HG02623 (cell line): ENCODE measurements at regions not wholly inside any gene's neighbourhood (a gene's known extent, or its start where the extent isn't known, plus 50 kb on each side); places are given as distances from the start of the nearest gene placed in this dataset.
"Not testable (repeated sequence)": the region's sequence is repeated elsewhere in the genome, so short reads cannot be mapped to it uniquely, and the experiment has no call there.

Source experiments
- ATAC-seq: cut with Tn5 transposase; IDR thresholded peaks from one replicate; pipeline ENCODE4 v1.9.1; 2021; ENCODE audit warnings: moderate library complexity; ENCODE audit not compliant: unreplicated experiment

DNA sequence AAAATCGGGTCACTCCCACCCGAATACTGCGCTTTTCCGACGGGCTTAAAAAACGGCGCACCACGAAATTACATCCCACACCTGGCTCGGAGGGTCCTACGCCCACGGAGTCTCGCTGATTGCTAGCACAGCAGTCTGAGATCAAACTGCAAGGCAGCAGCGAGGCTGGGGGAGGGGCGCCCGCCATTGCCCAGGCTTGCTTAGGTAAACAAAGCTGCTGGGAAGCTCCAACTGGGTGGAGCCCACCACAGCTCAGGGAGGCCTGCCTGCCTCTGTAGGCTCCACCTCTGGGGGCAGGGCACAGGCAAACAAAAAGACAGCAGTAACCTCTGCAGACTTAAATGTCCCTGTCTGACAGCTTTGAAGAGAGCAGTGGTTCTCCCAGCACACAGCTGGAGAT is 325.7 kb upstream of the PIK3R1 start:
- not testable (repeated sequence) for ATAC-seq

DNA sequence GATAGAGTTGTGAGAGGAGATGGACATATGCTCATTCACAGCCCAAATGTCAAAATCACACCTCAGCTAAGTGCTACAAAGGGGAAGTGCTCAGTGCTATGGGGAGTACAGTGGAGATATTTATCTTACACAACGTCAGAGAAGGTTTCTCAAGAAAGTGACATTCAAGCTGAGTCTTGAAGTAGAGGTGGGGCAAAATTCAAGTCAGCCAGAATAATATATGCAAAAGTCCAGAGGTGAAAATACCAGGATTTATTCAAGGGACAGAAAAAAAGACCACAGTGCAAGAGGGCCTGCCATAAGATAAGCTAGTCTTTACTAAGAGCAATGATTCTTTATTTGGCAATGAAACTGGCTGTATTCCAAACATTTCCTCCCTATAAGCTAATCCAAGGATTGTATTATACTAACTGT is 327.8 kb upstream of the PIK3R1 start:
- no peak for ATAC-seq

DNA sequence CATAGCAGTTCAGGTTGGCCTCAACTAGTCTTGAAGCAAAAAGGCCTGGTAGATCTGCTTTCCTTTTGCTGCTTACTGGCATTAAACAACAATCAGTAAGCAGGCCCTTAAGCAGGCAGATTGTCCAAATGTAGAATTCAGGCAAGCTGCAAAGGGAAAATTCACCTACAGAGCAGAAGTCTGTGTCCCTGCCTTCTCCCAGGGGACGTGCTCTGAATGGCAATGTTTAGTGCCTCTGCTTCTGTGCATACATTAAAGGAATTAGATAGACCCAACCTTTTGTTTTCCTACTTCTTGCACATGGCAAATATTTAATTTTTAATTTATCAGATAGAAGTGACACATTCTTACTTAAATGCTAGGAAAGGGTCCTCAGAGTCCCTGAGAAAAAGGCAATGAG is 328.8 kb upstream of the PIK3R1 start:
- ATAC-seq: no peak

DNA sequence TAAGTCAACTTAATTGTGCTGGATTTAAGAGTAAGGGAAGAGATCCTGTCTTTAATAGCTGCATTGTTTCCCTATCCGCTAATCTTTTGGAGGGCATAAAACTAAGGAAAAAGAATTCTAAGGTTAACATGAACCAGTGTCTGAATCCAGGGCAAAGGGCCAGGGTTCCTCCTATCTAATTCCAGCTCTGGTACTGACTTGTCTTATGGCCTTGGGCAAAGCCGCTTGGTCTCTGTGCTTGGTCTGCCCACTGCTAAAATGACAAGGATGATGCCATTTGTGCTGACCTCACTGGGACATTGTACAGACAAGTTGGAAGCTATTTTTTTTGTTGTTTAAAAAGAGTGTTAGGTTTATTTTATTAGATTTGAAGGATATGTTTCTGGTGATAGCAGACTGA is 334.7 kb upstream of the PIK3R1 start:
- no peak for ATAC-seq

DNA sequence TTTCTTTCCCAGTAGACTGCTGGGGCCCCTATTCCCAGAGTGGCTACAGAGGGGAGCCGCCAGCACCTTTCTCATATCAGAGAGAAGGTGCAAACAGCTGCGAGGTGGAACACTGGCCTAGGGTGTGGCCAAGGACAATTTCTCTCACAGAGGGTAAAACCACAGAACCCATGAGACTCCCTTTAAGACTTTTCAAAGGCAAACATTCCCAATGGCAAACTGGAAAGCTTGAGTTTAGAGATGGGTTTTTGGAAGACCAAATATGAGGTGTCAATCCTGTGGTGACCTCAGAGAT is 335.1 kb upstream of the PIK3R1 start:
- no peak for ATAC-seq

DNA sequence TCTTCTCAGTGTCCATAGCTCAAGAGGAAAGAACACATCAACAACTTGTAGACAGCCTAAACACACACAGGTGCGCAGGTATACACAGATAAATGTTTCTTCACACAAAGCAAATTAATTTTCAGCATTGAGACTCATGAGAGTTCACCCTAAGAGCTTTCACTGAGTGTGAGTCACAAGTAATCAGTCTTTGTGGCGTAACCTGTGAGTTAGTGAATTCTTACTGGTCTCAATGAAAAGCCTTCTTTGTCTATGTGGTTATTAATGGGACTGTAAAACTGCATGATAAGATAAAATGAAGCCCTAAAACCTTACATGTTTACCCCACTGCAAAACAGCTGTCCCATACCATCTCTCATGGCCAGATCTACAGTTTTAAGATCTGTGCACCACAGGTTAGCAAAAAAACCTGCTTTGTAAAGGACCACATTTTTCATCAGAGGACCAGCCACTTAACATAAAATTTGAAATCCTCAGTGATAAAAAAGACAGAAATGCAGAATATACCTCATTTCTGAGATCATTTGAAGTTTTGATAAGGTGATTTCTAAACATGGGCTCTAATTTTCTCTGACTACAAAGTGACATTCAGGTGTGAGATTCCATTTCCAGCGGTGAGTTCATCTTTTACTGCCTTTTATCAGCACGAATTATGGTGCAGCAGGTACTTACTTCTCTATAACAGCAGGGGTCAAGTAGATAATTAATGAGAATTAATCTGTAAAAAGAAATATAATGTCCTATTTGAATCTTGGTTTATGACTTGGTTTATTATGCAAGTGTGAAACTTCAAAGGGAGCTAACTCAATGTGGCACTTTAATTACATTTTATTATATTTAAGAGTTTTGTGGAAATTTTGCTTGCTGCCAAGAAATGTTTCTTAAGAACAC is 335.7 kb upstream of the PIK3R1 start:
- no peak for ATAC-seq

DNA sequence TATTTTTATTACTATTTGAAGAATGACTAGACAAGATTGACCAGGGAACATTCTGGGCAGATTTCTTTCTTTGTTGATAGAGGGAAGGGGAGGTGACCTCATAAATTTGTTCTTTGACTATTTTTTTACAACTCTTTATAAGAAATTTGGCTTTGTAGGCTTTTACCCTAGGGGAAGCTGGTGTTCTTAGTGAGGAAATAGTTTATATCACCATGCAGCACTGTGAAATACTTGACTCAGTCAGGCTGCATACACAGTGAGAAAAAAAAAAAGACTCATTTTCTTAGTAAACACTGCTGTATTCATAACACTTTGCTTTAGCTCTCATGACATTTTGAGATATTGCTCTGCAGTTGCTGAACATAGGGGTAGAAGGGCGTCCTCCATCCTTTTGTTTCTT is 336.6 kb upstream of the PIK3R1 start:
- no peak for ATAC-seq

DNA sequence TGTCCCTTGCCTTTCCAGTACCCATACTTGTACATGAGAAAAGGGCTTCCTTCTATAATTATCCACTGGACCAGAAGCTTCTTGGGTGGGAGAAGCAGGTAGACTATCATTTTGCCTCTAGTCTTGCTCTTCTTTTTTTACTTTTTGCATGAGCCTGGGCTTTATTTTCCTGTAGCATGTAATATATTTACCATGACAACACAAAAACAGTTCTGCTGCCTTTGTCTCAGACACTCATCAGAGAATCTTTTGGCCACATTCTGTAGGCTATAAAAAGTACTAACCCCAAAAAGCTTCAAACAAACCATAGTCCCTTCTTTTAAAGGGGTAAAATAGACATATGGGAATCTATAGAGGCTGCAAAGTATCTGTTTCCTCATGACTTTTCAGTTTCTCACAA is 339.2 kb upstream of the PIK3R1 start:
- ATAC-seq: no peak

DNA sequence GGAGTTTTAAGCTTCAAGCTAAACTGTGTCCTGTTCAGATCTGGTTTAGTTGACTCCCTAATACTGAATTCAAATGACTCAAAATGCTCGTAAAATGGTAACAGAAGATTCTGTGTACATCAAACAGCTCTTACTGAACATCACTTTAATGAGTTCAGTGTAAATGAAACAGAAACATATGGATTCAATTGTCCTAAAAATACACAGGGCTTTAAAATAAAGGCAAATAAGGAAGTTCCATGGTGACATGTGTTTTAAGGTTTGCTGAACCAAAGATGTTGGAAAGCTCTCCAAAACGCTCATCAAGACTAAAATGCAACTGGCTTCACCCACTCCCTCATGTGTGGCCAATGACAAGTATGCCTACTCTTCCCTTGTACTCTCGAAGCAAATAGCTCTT is 340.0 kb upstream of the PIK3R1 start:
- no peak for ATAC-seq

DNA sequence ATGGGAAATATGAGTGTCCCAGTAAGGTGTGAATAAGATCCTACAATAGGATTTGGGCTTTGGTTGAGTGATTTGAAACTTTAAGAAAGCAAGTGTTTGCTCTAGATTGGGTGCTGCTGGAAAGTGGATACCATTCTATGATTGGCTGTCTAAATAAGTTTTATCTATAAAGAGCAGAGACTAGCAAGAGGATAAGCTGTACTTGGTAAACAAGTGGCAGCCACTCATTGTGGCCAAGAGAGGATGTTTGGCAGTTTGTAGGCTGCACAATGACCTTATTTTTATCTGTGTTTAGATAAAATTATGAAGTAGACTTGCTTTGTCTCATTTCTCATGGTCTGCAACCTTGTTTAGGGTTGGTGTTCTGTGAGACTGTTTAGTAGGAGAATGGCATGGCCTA is 341.6 kb upstream of the PIK3R1 start:
- ATAC-seq: no peak

DNA sequence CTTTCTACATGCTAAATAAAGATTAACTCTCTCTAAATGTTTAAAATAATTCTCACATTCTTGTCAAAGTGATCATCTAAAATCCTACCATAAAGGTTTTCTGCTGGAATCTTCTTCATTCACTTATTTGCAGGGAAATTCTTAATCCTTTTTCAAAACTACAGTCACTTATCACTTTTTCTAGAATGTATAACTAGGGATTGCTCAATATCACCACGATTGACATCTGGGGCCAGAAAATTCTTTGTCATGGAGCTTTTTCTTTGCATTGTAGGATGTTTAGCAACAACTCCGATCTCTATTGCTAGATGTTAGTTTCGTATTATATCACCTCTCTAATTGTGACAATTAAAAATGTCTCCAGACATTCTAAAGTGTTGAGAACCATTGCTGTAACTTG is 344.9 kb upstream of the PIK3R1 start:
- ATAC-seq: no peak

DNA sequence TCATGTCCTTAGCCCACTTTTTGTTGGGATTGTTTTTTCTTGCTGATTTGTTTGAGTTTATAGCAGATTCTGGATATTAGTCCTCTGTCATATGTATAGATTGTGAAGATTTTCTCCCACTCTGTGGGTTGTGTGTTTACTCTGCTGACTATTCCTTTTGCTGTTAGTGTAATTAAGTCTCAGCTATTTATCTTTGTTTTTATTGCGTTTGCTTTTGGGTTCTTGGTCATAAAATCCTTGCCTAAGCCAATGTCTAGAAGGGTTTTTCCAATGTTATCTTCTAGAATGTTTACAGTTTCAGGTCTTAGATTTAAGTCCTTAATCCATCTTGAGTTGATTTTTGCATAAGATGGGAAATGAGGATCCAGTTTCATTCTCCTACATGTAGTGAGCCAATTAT is 351.2 kb upstream of the PIK3R1 start:
- not testable (repeated sequence) for ATAC-seq

DNA sequence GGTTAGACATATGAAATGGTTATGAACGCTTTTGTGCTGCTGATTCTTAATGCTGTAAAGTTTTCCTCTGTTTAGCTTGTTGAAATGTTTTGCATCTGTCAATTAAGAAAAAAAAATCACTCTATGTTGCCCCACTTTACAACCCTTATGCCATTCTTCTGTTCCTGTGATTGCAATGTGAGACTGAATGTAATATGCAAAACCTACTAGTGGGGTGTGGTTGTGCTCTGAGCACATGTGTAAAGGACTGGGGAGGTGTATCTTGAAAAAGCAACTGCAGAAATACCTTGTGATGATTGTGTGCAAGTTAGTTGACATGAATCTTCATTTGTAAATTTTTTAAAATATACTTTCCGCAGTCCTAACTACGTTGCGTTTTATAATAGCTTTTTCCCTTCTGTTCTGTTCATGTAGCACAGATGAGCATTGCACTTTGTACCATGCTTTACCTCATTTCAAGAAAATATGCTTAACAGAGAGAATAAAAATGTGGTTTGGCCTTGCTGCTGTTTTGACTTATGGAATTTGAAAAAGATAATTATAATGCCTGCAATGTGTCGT is 357.0 kb upstream of the PIK3R1 start:
- no peak for ATAC-seq

DNA sequence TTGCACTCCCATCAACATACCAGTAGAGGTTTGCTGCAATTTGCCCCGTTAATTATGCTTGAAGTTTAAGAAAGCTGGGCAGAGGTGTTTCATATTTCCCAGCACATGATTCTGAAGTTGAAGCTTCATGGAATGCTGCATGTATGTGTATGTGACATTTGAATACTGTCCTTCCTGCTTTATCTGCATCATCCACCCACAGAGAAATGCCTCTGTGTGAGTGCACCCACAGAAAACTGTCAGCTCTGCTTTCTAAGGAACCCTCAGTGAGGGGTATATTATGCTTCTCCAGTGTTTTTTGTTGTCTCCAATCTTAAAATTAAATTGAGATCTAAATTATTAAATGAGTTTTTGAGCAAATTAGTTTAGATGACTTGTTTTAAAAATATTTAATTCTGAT is 358.1 kb upstream of the PIK3R1 start:
- no peak for ATAC-seq

DNA sequence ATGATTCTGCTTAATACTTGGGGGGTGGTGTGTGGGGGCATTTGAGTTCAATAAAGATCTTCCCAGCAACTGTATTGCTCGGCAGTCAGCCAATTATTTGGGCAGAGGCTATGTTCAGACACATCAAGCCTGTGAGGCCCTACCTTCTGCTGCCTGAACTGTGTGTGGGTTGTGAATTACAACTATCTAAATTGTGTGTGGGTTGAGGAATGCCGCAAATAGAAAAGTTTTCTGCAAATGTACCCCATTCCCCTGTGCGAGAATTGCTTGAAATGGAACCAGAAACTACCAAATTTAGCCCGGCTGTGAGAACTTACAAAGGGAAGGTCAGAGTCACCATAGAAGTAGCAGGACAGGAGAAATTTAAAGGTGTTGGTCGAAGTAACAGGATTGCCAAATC is 360.0 kb upstream of the PIK3R1 start:
- ATAC-seq: no peak

DNA sequence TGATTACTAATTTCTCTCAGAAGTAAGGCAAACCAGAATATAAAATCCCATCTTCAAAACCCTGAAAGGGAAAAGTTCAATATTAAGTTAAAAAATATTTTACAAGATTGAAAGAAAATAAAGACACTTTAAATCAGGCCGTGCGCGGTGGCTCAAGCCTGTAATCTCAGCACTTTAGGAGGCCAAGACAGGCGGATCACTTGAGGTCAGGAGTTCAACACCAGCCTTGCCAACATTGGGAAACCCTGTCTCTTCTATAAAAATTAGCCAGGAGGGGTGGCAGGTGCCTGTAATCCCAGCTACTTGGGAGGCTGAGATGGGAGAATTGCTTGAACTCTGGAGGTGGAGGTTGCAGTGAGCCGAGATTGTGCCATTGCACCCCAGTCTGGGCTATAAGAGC is 364.6 kb upstream of the PIK3R1 start:
- not testable (repeated sequence) for ATAC-seq

DNA sequence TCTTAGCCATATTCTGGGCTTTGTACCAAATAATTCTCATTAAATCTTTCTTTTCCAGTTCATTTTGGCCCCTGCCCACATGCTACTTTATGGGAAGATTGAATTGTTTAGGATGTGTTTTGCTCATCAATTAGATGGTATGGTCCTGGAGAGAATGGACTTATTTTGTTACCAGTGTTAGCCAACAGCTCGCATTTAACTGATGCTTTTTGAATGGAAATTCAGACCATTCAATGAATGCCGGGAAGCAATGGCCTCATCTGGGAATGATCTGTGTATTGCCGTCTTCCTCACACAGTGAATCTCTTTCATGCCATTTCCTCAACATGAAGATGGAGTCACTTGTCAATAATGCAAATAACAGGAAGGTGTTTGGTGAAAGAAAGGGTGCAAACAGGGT is 370.6 kb upstream of the PIK3R1 start:
- ATAC-seq: no peak

DNA sequence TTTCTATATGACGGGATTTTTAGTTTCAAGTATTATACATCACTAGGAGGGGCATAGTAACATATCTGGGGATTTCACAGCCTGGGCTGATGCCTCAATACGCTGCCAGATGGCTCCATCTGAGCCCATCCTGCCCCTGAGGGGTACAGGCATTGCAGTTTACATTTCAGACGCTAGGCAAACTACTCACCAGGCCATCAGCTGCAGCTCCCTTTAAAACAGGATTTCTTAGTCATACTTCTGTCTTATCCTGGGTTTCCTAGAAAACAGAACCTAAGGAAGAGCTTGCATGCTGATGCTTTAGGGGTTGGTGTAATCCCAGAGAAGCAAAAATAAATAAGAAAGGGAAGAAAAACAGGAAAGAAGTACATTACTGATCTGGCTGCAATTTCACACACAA is 372.8 kb upstream of the PIK3R1 start:
- ATAC-seq: no peak

DNA sequence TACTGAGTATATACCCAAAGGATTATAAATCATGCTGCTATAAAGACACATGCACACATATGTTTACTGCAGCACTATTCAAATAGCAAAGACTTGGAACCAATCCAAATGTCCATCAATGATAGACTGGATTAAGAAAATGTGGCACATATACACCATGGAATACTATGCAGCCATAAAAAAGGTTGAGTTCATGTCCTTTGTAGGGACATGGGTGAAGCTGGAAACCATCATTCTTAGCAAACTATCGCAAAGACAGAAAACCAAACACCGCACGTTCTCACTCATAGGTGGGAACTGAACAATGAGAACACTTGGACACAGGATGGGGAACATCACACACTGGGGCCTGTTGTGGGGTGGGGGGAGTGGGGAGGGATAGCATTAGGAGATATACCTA is 378.3 kb upstream of the PIK3R1 start:
- not testable (repeated sequence) for ATAC-seq

DNA sequence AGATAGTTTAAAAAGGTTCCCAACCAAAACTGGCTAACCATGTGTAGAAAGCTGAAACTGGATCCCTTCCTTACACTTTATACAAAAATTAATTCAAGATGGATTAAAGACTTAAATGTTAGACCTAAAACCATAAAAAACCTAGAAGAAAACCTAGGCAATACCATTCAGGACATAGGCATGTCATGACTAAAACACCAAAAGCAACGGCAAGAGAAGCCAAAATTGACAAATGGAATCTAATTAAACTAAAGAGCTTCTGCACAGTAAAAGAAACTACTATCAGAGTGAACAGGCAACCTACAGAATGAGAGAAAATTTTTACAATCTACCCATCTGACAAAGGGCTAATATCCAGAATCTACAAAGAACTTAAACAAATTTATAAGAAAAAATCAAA is 379.1 kb upstream of the PIK3R1 start:
- ATAC-seq: not testable (repeated sequence)

DNA sequence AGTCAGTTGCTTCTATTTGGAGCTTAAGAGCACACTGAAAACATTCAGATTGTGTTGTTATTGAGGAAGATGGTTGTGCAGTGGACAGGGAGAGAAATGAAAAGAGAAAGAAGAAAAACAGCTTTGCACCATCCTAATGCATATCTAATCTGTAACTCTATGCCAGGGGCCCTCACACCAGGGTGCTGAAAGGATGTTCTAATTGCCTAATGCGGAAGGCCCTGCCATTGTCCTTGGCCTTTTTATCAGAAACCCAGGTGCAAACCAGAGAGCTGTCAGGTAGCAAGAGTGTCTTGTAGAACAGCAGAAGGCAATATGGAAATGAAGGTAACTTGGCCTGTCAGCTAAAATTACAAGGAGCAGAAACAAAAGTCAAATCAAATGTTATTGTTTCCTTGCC is 384.5 kb upstream of the PIK3R1 start:
- ATAC-seq: no peak

DNA sequence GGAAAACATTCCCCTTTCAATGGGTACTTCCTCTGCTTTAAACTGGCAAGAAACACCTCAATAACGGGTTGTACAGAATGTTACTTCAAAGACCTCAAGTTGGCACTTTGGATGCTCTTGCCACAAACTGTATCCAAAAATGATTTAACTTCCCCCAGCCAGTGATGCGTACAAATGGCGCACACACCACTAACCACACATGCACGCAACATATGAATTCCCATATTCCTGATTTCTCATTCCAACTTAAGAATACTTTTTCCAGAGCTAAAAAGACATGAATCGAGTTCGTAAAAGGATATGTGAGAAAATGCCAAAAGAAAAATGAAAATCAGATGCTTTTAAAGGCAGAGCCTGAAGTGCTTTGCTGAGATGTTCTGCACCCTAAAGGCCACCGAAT is 388.0 kb upstream of the PIK3R1 start:
- no peak for ATAC-seq

DNA sequence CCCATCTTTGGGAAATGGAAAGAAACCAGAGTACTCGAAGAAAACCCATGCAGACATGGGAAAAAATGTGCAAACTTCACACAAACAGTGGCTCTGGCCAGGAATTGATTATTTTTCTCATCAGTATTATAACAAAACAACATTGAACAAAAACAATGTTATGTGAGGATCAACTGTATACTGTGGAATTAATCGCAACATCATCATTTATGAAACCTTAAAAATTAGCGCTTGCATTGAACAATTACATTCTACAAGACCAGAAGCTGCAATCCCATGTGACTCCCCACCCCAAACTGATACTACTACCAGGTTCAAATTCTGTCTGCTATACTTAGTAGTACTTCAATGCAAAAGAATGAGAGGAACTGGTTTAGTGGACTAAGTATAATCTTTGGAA is 390.7 kb upstream of the PIK3R1 start:
- no peak for ATAC-seq
